KMS-11 (cell line): ENCODE measurements at regions not wholly inside any gene's neighbourhood (a gene's known extent, or its start where the extent isn't known, plus 50 kb on each side); places are given as distances from the start of the nearest gene placed in this dataset.
"Not testable (repeated sequence)": the region's sequence is repeated elsewhere in the genome, so short reads cannot be mapped to it uniquely, and the experiment has no call there.

ENCODE experiments used
- H2AFZ ChIP-seq: fragments of 200-600 bp; sonication (generic); 2 replicates; pipeline ENCODE4 v1.6.1; 2016; ENCODE audit warnings: antibody characterized with exemption, mixed run types, low read depth
- H3K27ac ChIP-seq: fragments of 200-600 bp; sonication (generic); 2 replicates; pipeline ENCODE4 v1.6.1; 2016; ENCODE audit warnings: mild to moderate bottlenecking, mixed run types
- H3K27me3 ChIP-seq: fragments of 200-600 bp; sonication (generic); 2 replicates; pipeline ENCODE4 v1.6.1; 2017; ENCODE audit warnings: mild to moderate bottlenecking, low read depth, mixed run types, moderate library complexity; ENCODE audit not compliant: insufficient read depth
- H3K36me3 ChIP-seq: fragments of 200-600 bp; sonication (generic); 2 replicates; pipeline ENCODE4 v1.6.1; 2017; ENCODE audit warnings: mild to moderate bottlenecking, mixed run types; ENCODE audit not compliant: insufficient read depth
- H3K4me1 ChIP-seq: fragments of 200-600 bp; sonication (generic); 2 replicates; pipeline ENCODE4 v1.6.1; 2016; ENCODE audit warnings: mild to moderate bottlenecking, low read depth, mixed run types; ENCODE audit not compliant: poor library complexity, severe bottlenecking
- H3K4me2 ChIP-seq: fragments of 200-600 bp; sonication (generic); 2 replicates; pipeline ENCODE4 v1.7.0; 2016; ENCODE audit warnings: mild to moderate bottlenecking, mixed run types
- H3K4me3 ChIP-seq: fragments of 200-600 bp; sonication (generic); IDR thresholded peaks from 2 replicates; pipeline ENCODE4 v1.6.1; 2017; ENCODE audit warnings: low read depth, low read length, mixed read lengths; ENCODE audit not compliant: insufficient read depth
- H3K79me2 ChIP-seq: fragments of 200-600 bp; sonication (generic); 2 replicates; pipeline ENCODE4 v1.6.1; 2016; ENCODE audit warnings: low read depth, mixed run types; ENCODE audit not compliant: insufficient read depth
- H3K9ac ChIP-seq: fragments of 200-600 bp; sonication (generic); 2 replicates; pipeline ENCODE4 v1.6.1; 2016; ENCODE audit warnings: mild to moderate bottlenecking, mixed run types
- H4K20me1 ChIP-seq: fragments of 200-600 bp; sonication (generic); 2 replicates; pipeline ENCODE4 v1.6.1; 2016; ENCODE audit warnings: mild to moderate bottlenecking, mixed run types; ENCODE audit not compliant: insufficient read depth

DNA sequence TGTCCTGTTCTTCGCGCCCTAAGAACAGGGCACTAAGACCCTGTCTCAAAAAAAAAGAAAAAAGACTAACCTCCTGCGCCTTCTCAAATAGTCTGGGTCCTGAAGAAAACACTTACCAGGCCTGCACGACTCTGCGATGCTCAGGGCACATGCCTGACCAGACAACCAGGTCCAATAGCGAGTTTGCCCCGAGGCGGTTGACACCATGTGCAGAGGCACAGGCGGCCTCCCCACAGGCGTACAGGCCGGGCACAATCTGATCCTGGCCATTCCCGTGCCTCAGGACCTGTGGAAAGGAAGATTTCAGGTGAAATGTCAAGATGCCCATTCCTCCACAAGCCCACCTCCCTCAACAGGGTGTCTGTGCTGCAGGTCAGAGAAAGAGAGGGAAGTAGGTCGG is 65.9 kb upstream of the TNK2 start:
- not testable (repeated sequence) for H3K9ac ChIP-seq, H3K36me3 ChIP-seq, H3K4me2 ChIP-seq, H2AFZ ChIP-seq, H3K4me3 ChIP-seq, H3K27me3 ChIP-seq, H3K4me1 ChIP-seq, H3K27ac ChIP-seq, H4K20me1 ChIP-seq, H3K79me2 ChIP-seq

DNA sequence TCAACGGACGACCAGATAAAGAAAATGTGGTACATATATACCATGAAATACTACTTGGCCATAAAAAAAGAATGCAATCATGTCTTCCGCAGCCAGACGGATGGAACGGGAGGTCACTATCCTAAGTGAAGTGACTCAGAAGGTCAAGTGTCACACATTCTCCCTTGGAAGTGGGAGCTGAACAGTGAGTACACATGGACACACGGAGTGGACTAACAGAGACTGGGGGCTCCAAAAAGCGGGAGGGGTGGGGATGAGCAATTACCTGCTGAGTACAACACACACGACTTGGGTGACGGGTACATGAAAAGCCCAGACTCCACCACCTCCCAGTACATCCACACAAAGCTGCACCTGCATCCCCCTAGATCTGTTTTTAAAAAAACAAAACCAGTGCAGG is 62.5 kb upstream of the TNK2 start:
- H3K4me2 ChIP-seq, H3K36me3 ChIP-seq, H3K79me2 ChIP-seq, H3K27ac ChIP-seq, H3K4me3 ChIP-seq, H3K27me3 ChIP-seq, H2AFZ ChIP-seq, H3K4me1 ChIP-seq, H4K20me1 ChIP-seq, H3K9ac ChIP-seq: not testable (repeated sequence)

DNA sequence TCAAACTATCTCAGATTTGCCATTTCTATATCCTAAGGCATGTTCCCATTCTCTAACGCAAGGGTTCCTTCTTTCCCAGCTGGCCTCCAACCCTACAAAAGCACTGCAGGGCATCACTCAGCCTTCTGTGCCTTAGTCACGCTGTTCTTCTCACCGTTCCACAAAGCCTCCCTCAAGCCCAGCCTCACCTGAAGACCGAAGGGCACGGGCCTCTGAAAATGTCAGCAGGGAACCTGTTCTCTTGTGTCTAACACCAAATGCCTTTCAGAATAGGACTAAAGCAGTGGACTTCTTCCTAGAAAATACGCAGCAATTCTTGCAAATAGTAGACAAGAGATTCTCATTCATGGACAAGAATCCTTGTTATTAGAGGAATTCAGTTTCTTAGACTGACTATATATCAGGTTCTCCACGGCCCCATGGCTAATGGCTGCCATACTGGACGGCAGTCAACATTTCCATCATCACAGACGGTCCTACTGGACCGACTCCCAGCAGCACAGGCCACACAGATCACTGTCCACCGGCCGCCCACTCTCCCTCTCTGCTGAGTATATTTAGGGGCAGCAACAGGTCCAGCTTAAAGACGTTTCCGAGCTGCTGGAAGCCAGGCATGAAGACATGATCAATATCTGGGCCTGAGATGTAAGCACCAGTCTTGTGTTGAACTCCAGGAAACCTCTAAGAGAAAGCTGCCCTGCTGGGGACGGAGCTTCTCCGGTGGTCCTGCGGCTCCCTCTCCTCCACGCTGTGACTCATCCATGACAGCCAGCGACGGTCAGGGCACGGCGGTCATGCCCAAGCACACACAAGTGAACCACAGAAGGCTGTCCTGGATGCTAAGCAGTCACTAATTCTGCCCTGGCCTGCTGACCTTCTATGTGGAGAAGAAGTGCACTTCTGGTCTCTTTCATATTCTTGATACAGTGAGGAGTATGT is 61.8 kb upstream of the TNK2 start:
- H3K4me2 ChIP-seq, H3K36me3 ChIP-seq, H3K4me3 ChIP-seq, H3K79me2 ChIP-seq, H4K20me1 ChIP-seq, H3K27me3 ChIP-seq, H2AFZ ChIP-seq, H3K9ac ChIP-seq, H3K4me1 ChIP-seq, H3K27ac ChIP-seq: not testable (repeated sequence)

DNA sequence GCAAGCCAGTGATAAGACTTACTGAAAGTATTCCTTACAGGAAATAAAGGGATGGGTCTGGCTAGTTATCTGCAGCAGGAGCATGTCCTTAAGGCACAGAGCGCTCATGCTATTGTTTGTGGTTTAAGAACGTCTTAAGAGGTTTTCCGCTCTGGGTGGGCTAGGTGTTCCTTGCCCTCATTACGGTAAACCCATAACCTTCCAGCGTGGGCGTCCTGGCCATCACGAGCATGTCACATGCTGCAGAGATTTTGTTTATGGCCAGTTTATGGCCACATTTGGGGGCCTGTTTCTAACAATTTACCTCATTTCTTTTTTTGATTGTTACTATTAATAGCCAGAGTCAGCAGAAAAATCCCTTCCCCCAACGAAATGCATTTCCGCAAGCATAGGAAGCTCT is 61.0 kb upstream of the TNK2 start:
- H3K9ac ChIP-seq, H3K4me3 ChIP-seq, H3K4me2 ChIP-seq, H3K27me3 ChIP-seq, H4K20me1 ChIP-seq, H3K36me3 ChIP-seq, H3K79me2 ChIP-seq, H2AFZ ChIP-seq, H3K4me1 ChIP-seq, H3K27ac ChIP-seq: not testable (repeated sequence)

DNA sequence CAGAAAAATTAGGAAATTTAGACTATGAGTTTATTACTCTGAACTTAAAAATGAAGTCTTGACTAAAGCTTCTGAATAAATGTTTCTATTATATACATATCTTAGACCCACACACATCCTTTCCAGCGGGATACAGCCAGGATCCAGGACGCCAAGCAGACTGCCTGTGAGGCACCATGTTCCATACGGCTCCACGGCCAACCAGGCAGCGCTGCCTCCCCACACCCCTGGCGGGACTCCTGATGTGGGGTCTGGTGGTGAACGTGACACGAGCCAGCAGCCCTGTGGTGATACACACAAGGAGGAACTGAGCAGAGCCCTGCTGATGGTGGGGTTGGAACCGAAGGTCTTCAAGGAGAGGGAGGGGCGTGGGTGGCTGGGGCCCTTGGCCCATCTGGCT is 59.8 kb upstream of the TNK2 start:
- H3K9ac ChIP-seq, H3K4me1 ChIP-seq, H2AFZ ChIP-seq, H3K79me2 ChIP-seq, H3K4me2 ChIP-seq, H4K20me1 ChIP-seq, H3K27me3 ChIP-seq, H3K4me3 ChIP-seq, H3K27ac ChIP-seq, H3K36me3 ChIP-seq: not testable (repeated sequence)

DNA sequence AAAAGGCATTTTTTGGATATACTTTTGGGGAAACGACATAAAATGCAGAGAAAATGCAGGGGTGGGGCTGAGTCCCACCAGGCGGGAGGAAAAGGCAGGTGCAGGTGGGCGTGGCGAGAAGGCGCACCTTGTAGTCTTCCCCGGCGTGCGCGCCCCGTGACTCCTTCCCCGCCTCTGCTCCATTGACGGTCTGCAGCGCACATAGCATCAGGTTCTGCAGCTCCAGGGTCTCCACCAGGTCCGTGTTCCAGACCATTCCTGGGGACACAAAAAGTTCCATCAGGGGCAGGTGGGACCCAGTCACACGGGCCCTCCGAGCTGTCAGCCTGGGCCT is 59.0 kb upstream of the TNK2 start:
- H3K4me3 ChIP-seq, H2AFZ ChIP-seq, H3K36me3 ChIP-seq, H3K4me1 ChIP-seq, H4K20me1 ChIP-seq, H3K79me2 ChIP-seq, H3K4me2 ChIP-seq, H3K27ac ChIP-seq, H3K9ac ChIP-seq, H3K27me3 ChIP-seq: not testable (repeated sequence)

DNA sequence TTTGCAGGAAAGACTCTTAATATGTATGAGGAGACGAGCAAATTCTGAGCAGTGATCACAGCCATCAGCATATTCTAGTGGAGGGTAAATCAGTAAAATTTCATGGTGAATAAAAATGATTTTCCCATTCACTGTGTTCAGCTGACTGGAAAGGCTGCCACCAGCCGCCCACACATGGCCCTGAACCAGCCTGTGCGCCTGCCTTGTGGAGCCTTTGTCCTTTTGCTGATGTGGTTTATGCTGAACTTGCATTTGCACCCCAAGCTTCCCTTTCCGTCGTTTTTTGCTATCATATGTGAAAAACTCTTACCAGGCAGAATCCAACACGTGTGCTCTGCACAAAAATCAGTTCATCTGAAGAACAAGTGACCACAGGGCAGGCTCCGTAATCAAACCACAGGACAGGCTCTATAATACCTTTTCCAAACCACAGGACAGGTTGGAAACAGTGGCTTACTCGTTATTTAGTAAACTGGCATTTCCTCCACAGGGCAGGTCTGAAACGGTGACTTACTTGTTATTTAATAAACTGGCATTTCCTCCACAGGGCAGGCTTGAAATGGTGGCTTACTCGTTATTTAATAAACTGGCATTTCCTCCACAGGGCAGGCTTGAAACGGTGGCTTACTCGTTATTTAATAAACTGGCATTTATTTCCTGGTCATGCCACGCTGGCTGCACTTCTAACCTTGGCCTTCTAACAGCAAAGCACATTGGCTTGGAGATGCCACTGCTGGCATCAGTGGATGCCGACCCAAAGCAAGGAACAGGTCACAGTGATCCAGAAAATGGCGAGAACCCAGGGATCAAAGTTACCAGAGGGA is 58.4 kb upstream of the TNK2 start:
- H3K4me3 ChIP-seq, H4K20me1 ChIP-seq, H3K4me1 ChIP-seq, H3K36me3 ChIP-seq, H2AFZ ChIP-seq, H3K27ac ChIP-seq, H3K4me2 ChIP-seq, H3K79me2 ChIP-seq, H3K27me3 ChIP-seq, H3K9ac ChIP-seq: not testable (repeated sequence)

DNA sequence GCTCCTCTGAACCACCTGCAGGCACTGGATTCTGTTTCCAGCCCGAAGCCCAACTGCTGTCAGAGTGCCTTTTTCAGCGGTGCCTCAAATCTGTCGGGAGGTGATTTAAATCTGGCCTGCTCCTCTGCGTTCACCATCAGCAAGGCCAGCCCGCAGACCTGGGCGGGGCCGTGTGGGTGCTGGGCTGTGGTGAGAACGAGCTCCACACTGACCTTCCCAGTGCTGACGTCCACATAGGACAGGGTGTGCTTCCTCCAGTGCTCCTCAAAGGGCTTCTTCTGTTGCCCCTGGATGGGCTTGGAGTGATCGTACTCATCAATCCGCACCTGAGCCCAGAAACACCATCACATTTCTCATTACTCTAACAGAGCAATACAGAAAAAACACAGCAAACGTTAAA is 56.9 kb upstream of the TNK2 start:
- H3K4me3 ChIP-seq, H3K4me1 ChIP-seq, H4K20me1 ChIP-seq, H3K4me2 ChIP-seq, H3K79me2 ChIP-seq, H3K27ac ChIP-seq, H2AFZ ChIP-seq, H3K36me3 ChIP-seq, H3K9ac ChIP-seq, H3K27me3 ChIP-seq: not testable (repeated sequence)

DNA sequence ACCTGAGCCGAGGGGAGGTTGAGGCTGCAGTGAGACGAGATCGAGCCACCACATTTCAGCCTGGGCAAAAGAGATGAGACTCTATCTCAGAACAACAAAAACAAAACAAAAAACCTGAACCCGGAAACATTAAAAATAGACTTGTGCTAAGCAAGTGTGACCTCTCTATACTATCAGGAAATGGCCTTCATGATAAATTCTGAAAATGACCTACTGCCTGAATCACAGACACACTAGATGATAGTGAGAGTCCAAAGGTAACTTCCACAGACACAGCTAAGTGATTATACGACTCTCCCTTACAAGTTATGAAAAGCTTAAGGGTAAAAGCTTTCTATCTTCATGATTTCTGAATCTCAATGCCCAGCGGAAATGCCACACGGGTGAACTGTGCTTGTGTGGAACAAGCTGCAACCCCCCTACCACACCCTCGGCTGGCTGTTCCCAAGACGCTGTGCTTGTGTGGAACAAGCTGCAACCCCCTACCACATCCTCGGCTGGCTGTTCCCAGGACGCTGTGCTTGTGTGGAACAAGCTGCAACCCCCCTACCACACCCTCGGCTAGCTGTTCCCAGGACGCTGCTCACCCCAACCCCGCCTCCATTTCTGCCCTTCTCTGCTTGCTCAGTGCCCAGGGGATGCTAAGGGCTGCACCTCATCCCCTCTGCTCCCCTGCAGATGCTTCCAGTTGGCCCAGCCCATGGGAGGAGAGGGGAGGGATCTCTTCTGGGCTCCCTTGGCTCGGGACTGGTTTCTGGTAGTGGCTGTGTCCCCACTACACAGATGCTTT is 56.2 kb upstream of the TNK2 start:
- H3K79me2 ChIP-seq, H3K4me3 ChIP-seq, H3K27me3 ChIP-seq, H4K20me1 ChIP-seq, H3K36me3 ChIP-seq, H3K27ac ChIP-seq, H2AFZ ChIP-seq, H3K4me2 ChIP-seq, H3K9ac ChIP-seq, H3K4me1 ChIP-seq: not testable (repeated sequence)

DNA sequence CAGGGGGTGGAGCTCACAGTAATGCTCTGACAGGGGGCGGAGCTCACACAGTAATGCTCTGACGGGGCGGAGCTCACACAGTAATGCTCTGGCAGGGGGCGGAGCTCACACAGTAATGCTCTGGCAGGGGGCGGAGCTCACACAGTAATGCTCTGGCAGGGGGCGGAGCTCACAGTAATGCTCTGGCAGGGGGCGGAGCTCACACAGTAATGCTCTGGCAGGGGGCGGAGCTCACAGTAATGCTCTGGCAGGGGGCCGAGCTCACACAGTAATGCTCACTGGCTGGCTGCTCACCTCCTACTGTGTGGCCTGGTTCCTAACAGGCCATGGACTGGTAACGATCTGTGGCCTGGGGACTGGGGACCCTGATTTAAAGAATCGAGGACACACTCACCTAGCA is 53.9 kb upstream of the TNK2 start:
- H3K79me2 ChIP-seq, H3K9ac ChIP-seq, H3K4me1 ChIP-seq, H4K20me1 ChIP-seq, H3K36me3 ChIP-seq, H3K4me3 ChIP-seq, H3K4me2 ChIP-seq, H2AFZ ChIP-seq, H3K27me3 ChIP-seq, H3K27ac ChIP-seq: not testable (repeated sequence)
